ENCODE measurements at regions not wholly inside any gene's neighbourhood (a gene's known extent, or its start where the extent isn't known, plus 50 kb on each side); places are given as distances from the start of the nearest gene placed in this dataset.
"Not testable (repeated sequence)": the region's sequence is repeated elsewhere in the genome, so short reads cannot be mapped to it uniquely, and the experiment has no call there.

DNA sequence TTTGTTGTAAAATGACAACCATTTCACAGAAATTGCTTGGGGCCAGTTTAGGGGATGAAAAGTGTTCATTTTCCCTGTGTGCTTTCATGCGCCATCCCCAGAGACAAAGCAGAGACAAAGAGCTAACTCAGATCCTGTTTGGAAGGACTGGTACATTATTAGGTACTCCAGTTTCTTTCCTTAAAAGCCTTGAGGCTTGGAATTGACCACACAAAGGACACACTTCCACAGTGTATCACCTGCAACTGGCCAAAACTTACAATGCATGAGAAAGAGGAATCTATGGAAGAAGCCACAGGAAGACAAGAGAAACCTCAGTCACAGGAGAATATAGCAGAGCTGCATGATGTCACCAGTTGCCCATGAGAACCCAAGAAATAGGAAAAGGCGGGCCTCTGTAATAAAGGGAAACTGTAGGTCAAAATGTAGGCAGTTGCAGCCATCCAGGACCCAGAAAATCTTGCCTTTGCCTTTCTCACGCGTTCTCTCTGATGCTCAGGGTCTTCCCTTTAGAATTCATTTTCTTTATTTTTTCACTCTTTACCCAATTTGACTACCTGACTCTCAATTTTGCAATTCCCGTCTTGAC is 339.0 kb downstream of the RMST start:
- no peak for DNase-seq (ENCODE audit: low read depth)

DNA sequence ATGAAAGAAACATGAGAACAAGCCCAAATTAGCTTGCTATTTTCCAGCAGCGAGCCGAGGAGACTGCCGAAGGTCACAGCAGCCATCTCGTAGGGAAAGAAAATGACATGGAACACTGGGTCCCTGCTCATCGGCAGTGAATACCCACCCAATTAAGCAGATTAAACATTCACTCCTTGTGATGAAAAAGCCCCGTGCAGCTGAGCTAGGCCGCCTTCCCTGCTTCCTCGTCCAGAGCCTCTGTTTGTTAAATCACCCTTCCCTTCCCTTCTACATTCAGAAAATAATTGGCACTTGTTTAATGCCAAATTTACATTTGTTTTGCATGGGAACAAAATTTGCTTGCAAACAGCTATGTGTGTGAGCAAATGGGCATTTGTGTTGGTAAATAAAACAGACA is 342.5 kb downstream of the RMST start:
- DNase-seq (ENCODE audit: low read depth), result no peak

DNA sequence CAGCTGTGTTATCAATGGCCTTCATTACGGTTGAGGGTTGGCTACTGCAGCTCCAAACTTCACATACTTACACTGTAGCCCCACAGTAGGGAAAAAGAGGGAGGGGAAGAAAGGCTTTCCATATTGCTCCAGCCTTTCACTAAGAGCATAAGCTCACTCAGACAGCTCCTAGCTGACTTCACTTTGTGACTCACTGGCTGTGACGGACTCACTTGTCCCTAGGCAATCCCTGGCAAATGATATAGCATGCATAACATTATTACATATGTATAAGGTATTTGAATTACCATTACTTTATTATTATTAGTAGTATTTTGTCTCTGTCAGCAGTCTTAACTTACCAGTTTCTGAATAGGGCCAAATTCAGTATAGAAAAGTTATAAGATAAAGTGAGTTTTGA is 350.7 kb downstream of the RMST start:
- no peak for DNase-seq (ENCODE audit: low read depth)

DNA sequence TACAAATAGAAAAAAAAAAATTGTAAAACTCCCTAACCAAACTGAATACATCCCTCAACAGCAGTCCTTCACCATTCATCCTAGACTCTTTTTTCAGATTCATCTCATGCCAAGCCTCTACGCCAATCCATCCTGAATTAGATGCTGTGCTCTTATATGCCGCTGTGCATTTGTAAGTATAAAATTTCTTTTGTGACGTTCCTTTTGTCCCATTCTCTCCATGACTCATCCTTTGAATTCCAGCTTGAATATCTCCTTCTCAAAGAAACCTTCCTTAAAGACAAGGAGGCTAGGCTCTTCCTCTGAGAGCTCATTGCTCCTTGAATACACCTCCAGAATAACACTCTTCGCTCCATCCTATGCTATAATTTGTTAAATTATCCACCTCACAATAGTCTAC is 359.2 kb downstream of the RMST start:
- no peak for DNase-seq (ENCODE audit: low read depth)

DNA sequence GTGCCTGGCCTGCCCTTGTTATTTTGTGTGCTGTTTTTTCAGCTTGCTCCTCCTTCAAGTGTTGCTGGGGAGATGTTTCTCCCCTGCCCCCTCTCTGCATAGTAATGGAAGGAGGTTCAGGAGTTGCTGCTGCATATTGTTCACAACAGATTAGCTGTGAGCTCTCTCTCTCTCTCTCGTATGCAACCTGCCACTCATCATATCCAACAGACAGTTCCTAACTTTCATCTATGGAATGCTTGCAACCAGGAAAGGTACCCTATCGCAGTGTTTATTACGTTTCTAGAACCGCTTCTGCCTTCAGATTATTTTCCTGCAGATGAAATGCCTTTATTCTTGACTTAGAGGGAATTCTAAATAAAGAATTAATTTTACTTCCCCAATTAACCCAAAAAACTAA is 372.9 kb downstream of the RMST start:
- DNase-seq (ENCODE audit: low read depth), result no peak

DNA sequence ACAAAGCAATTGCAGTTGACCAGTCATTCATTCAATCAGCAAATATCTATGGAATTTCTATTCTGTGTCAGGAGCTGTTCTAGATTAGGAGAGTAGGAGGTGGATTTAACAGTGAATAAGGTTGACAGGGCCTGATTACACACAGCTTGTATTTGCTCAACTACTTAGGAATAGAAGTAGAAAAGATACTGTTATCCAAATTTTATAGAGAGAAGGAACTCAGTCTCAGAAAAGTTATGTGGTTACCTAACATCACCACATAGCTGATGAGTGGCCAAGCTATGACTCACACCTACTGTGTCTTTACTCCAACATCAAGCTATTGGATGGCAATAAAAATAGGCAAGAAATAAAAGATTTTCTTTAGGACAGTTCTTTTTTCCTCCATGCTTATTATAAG is 374.8 kb downstream of the RMST start:
- DNase-seq (ENCODE audit: low read depth), result no peak

DNA sequence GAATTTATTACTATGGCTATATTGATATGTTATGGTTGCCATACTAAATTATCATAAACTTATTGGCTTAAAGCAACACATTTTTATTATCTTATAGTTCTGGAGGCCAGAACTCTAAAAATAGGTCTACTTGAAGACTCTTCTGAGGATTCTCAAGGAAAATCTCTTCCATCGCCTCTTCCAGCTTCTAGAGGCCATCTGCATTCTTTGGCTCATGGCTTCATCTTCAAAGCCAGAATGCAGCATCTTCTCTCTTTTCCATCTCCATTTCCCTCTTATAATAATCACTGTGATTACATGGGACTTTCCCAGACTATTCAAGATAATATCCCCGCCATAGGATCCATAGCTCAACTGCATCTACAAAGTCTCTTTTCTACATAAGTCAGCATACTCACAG is 385.4 kb downstream of the RMST start:
- DNase-seq (ENCODE audit: low read depth), result no peak

DNA sequence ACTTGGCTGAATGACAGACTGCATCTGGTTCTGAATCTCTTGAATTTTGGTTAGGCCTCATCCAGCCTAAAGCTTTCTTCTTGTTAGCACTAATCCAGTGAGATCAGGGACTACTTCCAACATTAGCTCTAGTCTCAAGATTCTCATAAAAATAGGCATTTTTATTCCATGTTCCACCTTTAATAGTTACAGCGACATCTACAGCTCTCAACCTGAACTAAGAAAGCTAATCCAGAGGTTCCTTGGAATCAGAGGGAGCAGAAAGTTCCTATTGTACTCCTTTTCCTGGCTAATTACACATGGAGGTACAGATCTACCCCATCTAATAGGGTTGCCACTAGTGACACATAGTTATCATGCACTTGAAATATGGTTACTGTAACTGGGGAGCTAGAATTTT is 391.9 kb downstream of the RMST start:
- no peak for DNase-seq (ENCODE audit: low read depth)

DNA sequence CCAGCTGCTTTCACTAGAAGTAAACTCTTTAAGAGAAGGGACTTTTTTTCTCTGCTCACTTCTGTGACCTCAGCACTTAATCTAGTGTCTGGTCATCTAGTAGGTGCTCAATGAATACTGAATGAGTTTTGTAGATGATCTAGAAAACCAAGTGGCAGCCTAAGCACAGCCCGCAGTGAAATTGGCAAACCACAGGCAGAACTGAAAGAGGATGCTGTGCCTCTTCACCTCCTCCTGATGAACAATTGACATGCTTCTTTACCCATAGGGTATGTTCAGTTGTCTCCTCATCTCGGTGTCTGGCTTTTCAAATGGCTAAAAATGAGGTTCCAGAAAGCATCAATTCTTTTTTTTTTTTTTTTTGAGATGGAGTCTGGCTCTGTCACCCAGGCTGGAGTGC is 399.5 kb downstream of the RMST start:
- no peak for DNase-seq (ENCODE audit: low read depth)

DNA sequence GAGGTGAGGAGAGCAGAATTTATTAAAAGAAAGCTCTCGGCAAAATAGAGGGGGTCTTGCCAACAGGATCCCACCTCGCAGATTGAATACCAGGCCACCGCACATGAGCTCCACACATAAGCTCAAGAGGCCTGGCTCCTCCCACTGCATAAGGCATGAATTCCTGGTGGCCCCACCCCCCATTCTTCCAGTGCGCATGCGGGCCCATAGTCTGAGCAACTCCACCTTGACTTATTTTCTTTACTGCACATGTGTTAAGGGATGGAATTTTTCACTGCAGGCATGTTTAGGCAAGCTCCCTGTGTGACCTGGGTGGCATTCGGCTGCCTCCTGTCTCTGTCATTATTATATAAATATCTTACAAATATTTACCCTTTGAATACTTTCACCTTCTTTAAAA is 412.5 kb downstream of the RMST start:
- DNase-seq (ENCODE audit: low read depth), result no peak

DNA sequence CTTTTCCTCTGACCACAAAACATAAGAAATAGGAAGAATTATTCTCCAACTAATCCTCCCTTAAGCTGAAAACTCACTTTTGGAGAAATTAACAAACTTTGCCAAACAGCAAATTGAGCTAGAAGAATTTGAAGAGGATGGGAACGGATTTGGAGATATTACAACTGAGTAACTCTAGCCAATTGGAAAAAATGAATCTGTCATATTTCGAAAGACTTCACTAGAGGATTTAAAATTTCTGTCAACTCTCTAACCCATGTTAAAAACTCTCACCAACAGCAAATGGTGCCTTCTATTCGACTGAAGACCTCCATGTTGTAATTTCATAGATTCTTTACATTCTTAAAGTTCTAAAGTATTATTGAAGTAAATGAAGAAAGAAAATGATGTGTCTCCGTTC is 414.2 kb downstream of the RMST start:
- no peak for DNase-seq (ENCODE audit: low read depth)

DNA sequence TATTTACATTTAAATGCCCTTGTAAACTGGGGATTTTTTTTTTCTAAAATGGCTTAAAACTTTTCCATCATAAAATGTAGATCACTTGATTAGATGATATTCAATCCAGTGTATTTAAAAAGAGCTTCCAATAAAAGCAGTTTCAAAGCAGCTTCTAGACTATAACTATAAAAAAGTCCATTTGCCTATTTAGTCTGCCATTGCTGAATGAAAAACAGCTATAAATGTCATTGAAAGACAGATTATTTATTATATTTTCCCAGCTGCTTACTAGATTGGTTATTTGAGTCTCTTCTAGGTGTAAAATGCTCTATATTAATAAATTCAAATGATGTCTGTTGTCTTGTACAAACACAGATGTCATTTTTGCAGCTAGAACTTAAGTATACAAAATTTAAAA is 414.8 kb downstream of the RMST start:
- no peak for DNase-seq (ENCODE audit: low read depth)

DNA sequence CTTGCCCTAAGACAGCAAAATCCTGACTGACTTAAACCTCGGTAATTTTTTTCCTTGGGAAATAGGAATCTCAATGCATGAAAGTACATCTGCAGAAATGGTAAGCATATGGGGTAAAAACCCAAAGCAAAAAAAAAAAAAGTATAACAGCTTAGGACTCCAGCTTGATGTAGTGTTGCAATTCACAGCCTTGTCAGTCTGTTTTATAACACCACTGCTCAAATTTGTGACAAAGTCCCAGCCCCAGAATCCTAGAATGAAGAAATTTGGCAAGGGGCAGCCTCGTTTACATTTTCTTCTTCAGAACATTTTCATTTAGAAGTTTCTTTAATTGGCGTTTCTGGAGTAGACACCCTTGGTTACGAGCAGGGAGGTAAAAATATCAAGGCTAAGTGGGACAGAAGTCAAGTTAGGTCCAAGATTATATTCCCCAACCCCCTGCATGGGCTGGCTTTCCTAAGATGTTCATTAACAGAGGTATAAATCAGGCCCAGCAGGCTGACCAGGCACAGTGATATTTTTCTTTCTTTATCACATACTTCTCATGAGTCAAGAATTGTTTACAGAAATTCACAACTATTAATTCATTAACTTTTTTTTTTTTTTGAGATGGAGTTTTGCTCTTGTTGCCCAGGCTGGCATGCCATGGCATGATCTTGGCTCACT is 424.0 kb downstream of the RMST start:
- DNase-seq (ENCODE audit: low read depth), result no peak

DNA sequence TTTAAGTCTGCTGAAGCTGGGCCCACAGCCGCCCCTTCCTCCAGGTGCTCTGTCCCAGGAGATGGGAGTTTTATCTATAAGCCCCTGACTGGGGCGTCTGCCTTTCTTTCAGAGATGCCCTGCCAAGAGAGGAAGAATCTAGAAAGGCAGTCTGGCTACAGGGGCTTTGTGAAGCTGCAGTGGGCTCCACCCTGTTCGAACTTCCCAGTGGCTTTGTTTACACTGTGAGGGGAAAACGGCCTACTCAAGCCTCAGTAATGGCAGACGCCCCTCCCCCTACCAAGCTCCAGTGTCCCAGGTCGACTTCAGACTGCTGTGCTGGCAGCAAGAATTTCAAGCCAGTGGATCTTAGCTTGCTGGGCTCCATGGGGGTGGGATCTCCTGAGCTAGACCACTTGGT is 435.3 kb downstream of the RMST start:
- not testable (repeated sequence) for DNase-seq (ENCODE audit: low read depth)

DNA sequence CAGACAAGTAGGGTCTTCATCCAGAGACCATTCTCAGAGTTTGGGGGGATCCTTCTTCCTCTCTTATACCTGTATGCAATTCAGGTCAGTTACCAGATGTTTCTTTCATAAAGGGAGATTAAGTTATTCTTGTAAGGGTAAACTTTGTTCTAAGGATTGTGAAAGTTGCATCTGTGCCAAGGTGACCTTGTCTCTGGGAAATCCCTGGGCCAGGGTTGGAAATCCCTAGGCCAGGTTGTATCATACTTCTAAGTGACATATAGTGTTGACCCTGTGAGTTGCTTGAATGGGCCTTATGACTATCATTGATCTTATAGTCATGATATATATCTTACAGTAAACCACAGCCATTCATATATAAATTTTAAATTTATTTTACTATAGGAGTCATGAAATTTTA is 436.9 kb downstream of the RMST start:
- DNase-seq (ENCODE audit: low read depth), result no peak

DNA sequence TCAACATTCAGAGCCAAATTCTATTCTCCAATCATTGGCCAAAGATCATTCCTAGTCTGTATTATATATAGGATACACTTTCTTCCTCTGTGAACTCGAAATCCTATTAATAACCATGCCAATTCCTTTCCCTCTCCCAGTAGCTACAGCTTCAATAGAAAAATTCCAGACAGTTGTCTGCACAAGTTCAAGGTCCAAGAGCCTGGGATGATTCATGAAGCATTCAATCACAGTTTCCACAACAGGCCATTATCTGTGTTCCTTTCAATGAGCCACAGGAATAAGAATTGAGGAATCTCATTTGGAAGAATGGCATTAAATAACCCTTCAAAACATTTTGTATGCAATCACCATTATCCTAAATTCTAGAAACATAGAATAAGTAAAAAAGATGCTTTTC is 437.4 kb downstream of the RMST start:
- no peak for DNase-seq (ENCODE audit: low read depth)

DNA sequence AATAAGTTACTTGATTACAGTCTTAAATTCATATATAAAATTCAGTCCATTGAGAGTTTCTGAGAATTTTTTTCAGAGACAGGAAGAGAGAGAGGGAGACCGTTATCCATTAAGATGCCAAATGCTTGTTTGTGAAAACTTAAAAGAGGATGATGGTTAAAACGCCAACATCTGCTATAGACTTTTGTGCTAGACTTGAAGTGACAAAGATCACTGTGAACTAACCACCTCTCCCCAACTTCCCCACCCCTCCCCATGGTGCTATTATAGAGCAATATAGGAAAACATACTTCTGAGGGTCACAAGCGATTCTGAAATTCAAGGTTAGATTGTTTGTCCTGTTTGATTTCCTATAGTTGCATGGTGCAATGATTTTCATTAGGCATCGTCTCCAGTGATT is 440.8 kb downstream of the RMST start:
- DNase-seq (ENCODE audit: low read depth), result no peak

DNA sequence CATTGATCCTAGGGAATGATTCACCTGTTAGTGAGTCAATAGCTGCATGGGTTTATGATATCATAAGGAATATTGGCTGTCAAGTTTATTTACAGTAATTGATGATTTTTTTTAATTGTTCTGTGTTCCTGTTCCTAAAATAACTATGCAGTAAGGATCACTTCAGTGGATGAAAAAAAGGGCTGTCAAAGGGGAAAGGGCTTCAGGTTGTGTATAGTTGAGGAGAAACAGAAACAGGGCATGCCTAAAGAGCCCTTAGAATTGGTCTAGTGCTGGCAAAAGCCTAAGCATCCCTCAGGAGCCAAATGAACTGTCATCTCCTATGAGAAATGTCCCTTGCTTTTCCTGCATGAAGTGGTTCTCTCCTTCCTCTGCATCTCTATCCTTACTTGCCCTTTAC is 444.9 kb downstream of the RMST start:
- no peak for DNase-seq (ENCODE audit: low read depth)

DNA sequence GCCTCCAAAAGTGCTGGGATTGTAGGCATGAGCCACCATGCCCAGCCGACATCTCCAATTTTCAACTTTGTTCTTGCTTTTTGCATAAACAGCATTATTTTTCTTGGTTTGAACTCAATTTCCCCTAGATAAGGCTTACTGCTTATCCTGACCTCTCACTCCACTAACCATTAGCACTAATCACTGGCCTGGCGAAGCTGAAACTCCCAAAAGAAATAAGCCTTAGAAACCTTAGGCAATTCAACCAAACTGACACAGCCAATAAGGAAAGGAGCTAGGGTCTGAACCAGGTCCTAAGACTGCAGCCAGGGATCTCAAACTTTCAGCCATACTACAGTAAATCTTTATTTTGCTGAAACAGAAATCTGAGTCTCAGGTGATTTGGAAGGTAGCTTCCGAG is 448.0 kb downstream of the RMST start:
- DNase-seq (ENCODE audit: low read depth), result no peak

DNA sequence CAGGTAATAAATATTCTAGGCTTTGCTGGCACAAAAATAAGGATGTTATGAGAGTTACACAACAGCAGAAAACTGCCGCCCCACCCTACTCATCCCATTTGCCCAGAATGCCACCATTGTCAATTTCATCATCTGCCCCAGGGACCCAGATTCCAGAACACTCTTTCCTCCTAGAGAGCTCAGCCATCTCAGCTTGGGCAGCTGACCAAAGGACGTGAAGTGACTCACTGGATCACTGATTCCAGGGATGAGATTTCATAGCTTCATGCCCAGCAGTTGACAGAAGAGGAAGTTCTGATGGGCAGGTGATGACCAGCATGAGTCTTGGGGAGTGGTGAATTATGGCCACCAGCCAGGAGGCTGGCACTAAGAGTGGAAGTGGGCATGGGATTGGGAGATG is 450.3 kb downstream of the RMST start:
- DNase-seq (ENCODE audit: low read depth), result no peak

DNA sequence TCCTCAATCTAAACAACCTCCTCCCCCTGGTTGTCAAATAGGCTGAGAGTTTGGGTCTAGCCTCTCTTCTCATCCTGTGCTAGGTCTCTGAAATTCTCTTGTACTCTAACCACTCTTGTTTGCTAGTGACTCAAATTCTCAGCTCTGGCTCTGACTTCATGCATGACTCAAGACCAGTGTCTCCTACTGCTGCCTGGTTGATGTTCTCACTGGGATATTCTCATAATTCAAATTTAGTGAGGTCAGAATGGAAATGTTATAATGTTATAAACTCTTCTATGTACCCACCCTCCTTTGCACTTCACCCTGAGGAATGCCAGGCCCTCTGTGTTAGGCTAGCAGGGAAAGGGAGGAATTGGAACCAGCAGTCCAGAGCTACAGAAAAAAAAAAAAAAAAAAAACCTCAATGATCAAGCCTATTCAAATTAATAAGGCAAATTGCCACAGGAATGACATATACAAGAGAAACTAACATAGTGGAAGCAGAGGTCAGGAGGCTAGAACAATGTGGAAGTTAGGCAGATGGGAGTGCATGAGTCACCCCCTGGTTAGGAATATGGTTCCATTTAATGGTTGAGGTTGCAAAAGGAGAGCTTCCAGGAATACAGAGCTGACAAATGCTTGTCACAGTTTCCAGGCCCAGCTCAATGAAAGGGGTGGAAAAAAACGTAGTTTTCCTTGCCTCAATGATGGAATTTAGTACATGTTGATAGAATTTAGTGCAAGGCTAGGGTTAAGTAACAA is 459.5 kb downstream of the RMST start:
- DNase-seq (ENCODE audit: low read depth), result no peak

DNA sequence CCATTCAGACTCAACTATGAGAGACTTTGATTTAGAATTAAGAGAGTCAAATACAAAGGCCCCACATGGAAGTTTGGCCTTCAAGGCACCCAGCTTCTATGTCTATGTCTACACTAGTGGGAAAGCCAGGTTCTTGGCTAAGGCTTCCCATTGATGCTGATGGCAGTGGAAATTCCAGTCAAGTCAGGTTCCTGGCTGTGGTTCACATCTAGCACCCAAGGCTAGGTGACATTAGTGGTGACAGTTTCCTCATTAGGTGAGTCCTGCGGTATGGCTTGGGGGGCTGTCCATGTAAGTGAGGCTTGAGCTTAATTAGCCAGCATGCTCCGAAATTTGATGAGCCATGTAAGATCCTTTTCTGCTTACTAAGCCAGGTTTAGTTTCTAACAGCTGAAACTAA is 460.9 kb downstream of the RMST start:
- no peak for DNase-seq (ENCODE audit: low read depth)

DNA sequence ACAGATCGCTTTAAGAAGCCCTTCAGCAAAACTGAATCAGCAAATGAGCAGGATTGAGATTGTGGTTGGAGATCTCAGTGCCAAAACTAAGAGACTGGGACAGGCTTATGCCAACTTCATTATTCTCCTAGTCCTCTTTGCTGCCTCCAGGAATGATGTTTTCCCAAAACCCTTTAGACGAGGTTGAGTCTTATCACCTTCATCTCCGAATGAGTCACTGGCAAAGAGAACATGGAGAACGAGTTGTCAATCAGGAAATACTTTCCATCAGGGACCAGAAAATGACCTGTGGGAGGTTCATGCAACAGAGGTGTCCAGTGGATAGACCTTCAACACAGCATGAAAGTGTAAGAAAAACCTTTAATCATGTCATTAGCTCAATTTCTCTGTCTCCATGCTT is 461.5 kb downstream of the RMST start:
- DNase-seq (ENCODE audit: low read depth), result no peak

DNA sequence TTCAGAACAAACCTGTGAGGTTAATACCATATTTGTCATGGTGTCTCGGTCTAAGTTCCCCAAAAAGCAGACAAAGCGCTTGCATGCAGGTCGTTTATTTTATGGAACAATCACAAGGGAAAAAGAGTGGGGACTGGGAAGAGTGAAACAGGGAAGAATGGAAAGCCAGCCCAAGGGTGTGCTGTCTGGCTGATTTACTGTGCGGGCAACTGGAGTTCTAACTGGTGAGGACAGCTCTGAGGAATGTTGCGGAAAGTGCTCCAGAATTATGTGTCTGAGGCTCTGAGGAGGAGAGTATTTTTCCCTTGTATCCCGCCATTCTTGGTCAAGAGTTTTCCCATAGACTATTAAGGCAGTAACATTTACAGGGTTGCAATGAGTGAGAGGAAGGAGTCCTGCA is 465.4 kb downstream of the RMST start:
- DNase-seq (ENCODE audit: low read depth), result no peak
